Transverse colon (tissue), 4 donors: ENCODE measurements at regions not wholly inside any gene's neighbourhood (a gene's known extent, or its start where the extent isn't known, plus 50 kb on each side); places are given as distances from the start of the nearest gene placed in this dataset.

Experiments
- DNase-seq: peaks from one replicate; pipeline ENCODE4 v3.0.0-alpha.2; 2019
- H3K27ac ChIP-seq, 4 donors: fragments of 200-600 bp; sonication (generic); 2 replicates each; pipeline ENCODE4 v1.5.1; 2016 to 2018; ENCODE audit warnings: inconsistent platforms in 4 of 4
- H3K27me3 ChIP-seq: fragments of 200-600 bp; sonication (generic); 2 replicates; pipeline ENCODE4 v1.5.1; 2017; ENCODE audit warnings: inconsistent platforms
- H3K36me3 ChIP-seq, 4 donors: fragments of 200-600 bp; sonication (generic); 2 replicates each; pipeline ENCODE4 v1.5.1; 2017 to 2019; ENCODE audit warnings: inconsistent platforms in 4 of 4
- H3K4me1 ChIP-seq, 4 donors: fragments of 200-600 bp; sonication (generic); 2 replicates each; pipeline ENCODE4 v1.5.1; 2017 to 2020; ENCODE audit warnings: inconsistent platforms in 4 of 4
- H3K4me3 ChIP-seq, 4 donors: fragments of 200-600 bp; sonication (generic); 1 replicate in 1 of 4; 2 replicates in 3 of 4; pipeline versions ENCODE4 v1.5.1 to v1.6.1; 2017 to 2019; ENCODE audit warnings: inconsistent platforms in 4 of 4
- H3K9me3 ChIP-seq, 2 donors: fragments of 200-600 bp; sonication (generic); 2 replicates each; pipeline ENCODE4 v1.5.1; 2017 to 2019; ENCODE audit warnings: inconsistent platforms in 2 of 2
- EP300 ChIP-seq: sonication (generic); formaldehyde crosslinking; IDR thresholded peaks from one replicate; pipeline ENCODE4 v1.6.1; 2017; ENCODE audit warnings: antibody characterized with exemption, low read depth
- POLR2A ChIP-seq: fragments of 450-650 bp; IDR thresholded peaks from one replicate; pipeline ENCODE4 v1.6.1; 2016; ENCODE audit warnings: antibody characterized with exemption, mild to moderate bottlenecking, moderate library complexity
- POLR2AphosphoS5 ChIP-seq, 3 donors: sonication (generic); formaldehyde crosslinking; IDR thresholded peaks; one replicate each; pipeline ENCODE4 v1.6.1; 2016; ENCODE audit warnings: antibody characterized with exemption in 3 of 3
- WGBS, 2 donors: methylation state at CpG; one replicate each; pipeline ENCODE4 v1.1.5; 2018; ENCODE audit warnings: low coverage in 1 of 2; 5-methylcytosine and 5-hydroxymethylcytosine counted together
- in situ Hi-C, 4 donors: fragments of 200-750 bp; cut with MboI; loops; one replicate each; pipeline versions ENCODE4 v1.15.0 to v1.15.1; 2017; ENCODE audit warnings: low sequenced_read_pairs in 3 of 4, low pct_ligation_motif_present in 1 of 4, low pct_unique_long_range_greater_than_20kb in 1 of 4
- intact Hi-C: fragments of 100-400 bp; cut with DNase I; formaldehyde crosslinking; loops from one replicate; pipeline ENCODE4 v1.15.1; 2023; ENCODE audit warnings: low total_unique reads
- TF ChIP-seq, protein P1 (sequence below), 5 experiments: fragments of 200-600 bp in 3 of 5; fragments of 450-650 bp in 2 of 5; sonication (generic) in 3 of 5; IDR thresholded peaks; 1 replicate in 2 of 5; 2 replicates in 3 of 5; pipeline ENCODE4 v1.5.1; 2016 to 2017; ENCODE audit warnings: antibody characterized with exemption in 5 of 5, inconsistent platforms in 3 of 5, mild to moderate bottlenecking in 2 of 5, moderate library complexity in 1 of 5

DNA sequence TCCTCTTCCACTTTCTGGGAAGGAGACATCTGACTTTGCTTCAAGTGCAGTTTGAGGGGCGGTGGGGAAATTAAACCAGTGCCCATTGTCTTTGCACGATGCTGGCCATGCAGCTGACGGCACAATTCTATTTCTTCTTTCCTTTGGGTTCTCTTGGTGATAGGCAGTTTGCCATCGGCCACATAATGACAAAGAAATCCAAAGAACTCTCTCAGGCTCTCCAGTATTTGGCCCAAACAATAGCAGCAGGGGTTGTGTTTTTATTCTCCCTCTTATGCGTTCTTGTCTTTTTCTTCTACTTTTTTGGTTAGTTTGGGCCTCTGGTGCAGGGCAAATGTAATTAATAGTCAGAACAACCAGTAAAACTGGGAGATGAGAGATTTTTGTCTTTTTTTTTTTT is 147.0 kb downstream of the EMX2 start:
- no peak overlapping the region for H3K4me3 ChIP-seq
- no peaks in the 10 kb centered on the region for H3K4me1 ChIP-seq
- H3K27me3 ChIP-seq = no peaks in the 10 kb centered on the region
- intact Hi-C loops = no loop called here
- TF ChIP-seq POLR2A = no peak
- TF ChIP-seq, protein P1, sequence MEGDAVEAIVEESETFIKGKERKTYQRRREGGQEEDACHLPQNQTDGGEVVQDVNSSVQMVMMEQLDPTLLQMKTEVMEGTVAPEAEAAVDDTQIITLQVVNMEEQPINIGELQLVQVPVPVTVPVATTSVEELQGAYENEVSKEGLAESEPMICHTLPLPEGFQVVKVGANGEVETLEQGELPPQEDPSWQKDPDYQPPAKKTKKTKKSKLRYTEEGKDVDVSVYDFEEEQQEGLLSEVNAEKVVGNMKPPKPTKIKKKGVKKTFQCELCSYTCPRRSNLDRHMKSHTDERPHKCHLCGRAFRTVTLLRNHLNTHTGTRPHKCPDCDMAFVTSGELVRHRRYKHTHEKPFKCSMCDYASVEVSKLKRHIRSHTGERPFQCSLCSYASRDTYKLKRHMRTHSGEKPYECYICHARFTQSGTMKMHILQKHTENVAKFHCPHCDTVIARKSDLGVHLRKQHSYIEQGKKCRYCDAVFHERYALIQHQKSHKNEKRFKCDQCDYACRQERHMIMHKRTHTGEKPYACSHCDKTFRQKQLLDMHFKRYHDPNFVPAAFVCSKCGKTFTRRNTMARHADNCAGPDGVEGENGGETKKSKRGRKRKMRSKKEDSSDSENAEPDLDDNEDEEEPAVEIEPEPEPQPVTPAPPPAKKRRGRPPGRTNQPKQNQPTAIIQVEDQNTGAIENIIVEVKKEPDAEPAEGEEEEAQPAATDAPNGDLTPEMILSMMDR (IDR thresholded peaks at IDR 0.05) = no peak
- TF ChIP-seq POLR2AphosphoS5 (IDR thresholded peaks at IDR 0.05) = no peak
- TF ChIP-seq EP300 = no peak
- WGBS, 2 donors = 80 to 84% methylated on average over 1 to 5 of the region's 5 CpGs
- H3K9me3 ChIP-seq = no peaks in the 10 kb centered on the region
- in situ Hi-C loops = no loop called here
- DNase-seq = no peak
- no peak overlapping the region for H3K27ac ChIP-seq
- H3K36me3 ChIP-seq = no peaks in the 10 kb centered on the region

DNA sequence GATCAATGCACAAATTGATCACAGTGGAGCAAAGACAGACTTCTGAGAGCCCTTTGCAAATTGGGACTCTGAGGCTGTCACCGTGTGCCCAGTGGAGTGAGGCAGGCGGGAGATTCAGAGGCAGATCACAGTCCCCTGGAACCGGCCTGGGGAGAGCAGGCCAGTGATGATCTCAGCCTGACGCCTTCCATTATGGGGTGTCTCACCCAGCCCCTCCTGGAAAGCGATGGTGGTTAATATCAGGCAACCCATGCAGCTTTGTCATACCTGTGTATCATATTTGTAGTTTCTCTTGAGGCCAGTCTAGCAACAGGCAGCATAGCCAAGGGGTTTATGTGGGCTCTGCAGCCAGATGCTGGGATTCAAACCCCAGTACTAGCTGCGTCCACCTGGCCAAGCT is 147.8 kb downstream of the EMX2 start:
- in situ Hi-C loops (no loop called here), intact Hi-C loops (no loop called here)
- Histone ChIP-seq H3K4me1 (no peaks in the 10 kb centered on the region), H3K27me3 (no peaks in the 10 kb centered on the region), H3K27ac (no peak overlapping the region), H3K4me3 (no peak overlapping the region), H3K9me3 (no peaks in the 10 kb centered on the region), H3K36me3 (no peaks in the 10 kb centered on the region)
- TF ChIP-seq, protein P1 (IDR thresholded peaks at IDR 0.05) = no peak
- no peak for TF ChIP-seq POLR2AphosphoS5 (IDR thresholded peaks at IDR 0.05)
- no peak for TF ChIP-seq POLR2A
- TF ChIP-seq EP300 = no peak
- no peak for DNase-seq
- WGBS, 2 donors = 67 to 96% methylated on average over 4 to 6 of the region's 6 CpGs

DNA sequence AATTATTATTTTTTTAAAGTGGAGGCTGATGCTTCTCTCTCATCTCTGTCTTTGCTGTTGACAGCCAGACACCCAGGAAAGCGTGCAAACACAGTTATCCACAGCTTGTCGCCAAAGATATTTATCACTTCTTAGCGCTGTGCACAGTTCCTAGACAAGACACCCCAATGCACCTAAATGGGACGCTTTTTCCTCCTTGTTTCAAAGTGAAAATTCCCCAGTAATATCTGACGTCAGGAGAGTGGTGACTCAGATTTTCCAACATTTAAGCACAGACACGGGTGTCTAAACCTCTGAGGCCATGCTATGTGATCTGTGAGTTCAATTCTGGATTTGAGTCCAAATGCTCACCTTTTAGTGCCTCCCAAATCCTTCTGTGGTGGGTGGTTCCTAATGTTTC is 151.6 kb downstream of the EMX2 start:
- intact Hi-C loops (no loop called here), in situ Hi-C loops (no loop called here)
- Histone ChIP-seq H3K27ac (no peak overlapping the region), H3K9me3 (no peaks in the 10 kb centered on the region), H3K36me3 (no peaks in the 10 kb centered on the region), H3K4me3 (no peak overlapping the region), H3K4me1 (no peaks in the 10 kb centered on the region), H3K27me3 (no peaks in the 10 kb centered on the region)
- DNase-seq = no peak
- TF ChIP-seq POLR2A (no peak), EP300 (no peak), POLR2AphosphoS5 (IDR thresholded peaks at IDR 0.05) (no peak)
- TF ChIP-seq, protein P1 (IDR thresholded peaks at IDR 0.05) = no peak
- 72 to 74% methylated on average over 4 to 6 of the region's 6 CpGs for WGBS, 2 donors

GRCh38 chr10:117697402-117697801 is 154.9 kb downstream of the EMX2 start:
- WGBS, 2 donors = 39 to 87% methylated on average over 2 of the region's 2 CpGs
- intact Hi-C loops = no loop called here

More at GRCh38 chr10:117697402-117697801, 154.9 kb downstream of the EMX2 start:
- Histone ChIP-seq H3K4me1 (no peaks in the 10 kb centered on the region), H3K27ac (no peak overlapping the region), H3K9me3 (no peaks in the 10 kb centered on the region), H3K36me3 (no peaks in the 10 kb centered on the region), H3K27me3 (no peaks in the 10 kb centered on the region), H3K4me3 (no peak overlapping the region)
- DNase-seq = no peak
- in situ Hi-C loops = no loop called here
- TF ChIP-seq EP300 = no peak
- no peak for TF ChIP-seq POLR2A
- no peak for TF ChIP-seq POLR2AphosphoS5 (IDR thresholded peaks at IDR 0.05)
- TF ChIP-seq, protein P1 (IDR thresholded peaks at IDR 0.05) = no peak
